ENCODE measurements at regions not wholly inside any gene's neighbourhood (a gene's known extent, or its start where the extent isn't known, plus 50 kb on each side); places are given as distances from the start of the nearest gene placed in this dataset.

DNA sequence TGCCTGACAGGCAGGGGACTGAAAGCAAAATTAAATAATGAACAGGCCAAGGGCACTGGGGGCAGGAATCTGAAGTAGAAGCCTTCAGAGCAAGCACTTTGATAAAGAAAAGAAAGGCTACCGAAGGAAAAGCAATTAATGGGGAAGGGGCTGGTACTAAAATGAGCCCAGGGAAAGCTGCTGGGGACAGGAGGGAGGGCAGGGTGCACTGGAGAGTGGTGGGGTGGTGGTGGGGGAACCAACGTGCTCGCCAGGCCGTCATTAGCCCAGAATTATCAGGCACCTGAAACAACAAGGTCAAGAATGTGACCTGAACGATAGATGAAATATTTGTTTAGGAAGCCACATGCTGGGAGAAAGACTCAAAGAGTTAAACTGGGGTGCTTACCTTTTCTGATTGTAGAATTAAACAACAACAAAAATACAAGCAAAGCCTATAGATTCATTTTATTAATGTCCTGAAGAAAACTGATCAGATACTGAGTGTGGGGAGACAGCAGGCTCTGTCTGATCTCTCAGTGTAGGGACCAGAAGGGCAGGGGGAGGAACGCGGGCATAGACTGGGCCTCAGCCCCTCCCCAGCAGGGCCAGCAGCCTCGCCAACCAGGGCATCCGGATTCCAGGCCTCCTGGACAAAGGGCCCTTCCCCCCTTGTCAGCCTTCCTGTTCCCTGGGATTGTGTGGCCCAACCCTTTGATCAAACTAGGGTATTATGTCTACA is 239.7 kb upstream of the KLF3 start:
- DNase-seq, result no peak

DNA sequence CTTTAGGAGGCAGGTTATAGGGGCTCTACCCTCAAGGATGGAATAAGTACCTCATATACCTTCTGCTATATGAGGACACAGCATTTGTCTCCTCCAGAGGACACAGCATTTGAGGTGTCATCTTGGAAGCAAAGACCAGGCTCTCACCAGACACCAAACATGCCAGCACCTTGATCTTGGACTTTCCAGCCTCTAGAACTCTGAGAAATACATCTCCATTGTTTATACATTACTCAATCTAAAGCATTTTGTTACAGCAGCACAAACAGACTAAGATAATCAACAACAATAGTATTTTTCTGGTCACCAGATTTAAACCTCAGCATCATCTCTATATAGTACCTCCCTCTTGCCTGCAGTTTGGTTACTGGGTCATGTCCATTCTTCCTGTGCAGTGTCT is 237.5 kb upstream of the KLF3 start:
- DNase-seq, result no peak

DNA sequence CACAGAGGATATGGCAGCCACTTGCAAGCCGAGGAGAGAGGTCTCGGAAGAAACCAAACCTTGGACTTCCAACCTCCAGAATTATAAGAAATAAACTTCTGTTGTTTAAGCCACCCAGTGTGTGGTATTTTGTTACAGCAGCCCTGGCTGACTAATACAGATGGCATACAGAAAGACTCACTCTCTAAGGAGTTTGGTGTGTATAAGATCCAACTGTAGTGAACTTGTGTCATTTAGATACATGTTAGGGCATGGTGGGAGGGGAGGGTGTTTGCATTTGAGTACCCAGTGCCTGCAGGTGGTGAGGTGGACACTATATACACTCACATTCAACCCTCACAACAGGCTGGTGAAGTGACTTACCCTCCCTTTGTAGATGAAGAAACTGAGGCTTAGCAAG is 233.2 kb upstream of the KLF3 start:
- no peak for DNase-seq

DNA sequence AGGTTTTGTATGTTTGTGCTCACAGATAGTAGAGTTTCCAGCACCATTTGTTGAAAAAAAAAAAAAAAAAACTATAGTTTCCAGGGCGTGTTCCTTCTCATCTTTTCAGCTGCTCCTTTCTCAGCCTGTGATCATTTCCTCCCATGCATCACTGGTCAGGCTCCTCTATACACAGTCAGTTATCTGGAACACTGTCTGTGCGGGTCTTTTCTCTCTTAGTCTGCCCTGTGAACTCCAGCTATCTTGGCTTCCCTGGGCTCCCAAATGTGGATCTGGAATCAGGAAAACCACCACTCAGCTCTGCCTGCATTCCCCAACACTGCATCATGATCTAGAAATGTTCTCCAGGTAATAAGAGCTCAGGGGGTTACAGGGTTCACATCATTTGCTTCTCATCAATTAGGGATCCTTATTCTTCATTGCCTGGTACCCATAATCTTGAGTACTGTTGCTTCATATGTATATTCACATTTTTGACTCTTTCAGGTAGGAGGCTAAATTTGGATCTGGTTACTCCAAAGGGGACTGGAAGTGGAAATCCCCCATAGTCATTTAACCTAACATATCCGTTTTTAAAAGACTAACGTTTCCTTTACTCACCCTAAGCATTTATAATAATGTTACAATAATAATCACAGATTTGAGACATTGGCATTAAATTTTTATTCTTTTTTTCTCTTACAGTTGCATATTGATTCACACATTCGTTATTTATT is 221.8 kb upstream of the KLF3 start:
- DNase-seq, result no peak

DNA sequence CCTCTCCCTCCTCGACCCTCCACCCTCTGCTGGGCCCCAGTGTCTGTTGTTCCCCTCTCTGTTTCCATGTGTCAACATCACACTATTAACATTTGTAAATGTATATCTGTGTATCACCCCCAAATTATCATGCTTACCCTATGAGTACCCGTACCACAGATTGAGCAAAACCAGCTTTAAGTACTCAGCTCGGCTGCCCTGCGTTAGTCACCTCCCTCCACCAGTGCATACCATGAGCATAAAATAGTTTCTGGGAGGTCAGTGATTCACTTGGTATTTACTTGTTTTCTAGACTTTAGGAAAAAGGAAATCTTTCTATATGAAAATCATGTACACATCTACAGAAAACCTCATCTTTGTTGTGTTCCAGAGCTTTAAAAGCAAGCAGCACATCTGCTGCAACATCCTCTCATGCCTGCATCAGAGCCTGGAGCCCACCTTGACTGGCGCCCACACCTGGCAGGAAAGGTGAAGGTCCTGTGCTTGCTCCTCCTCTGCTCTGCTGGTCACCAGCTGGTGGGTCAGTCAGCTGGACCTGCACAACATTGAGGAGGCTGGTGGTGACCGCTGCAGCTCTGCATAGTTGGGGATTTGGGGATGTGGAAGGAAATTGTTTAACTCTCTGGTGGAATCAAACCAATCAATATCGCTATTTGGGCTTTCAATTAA is 214.4 kb upstream of the KLF3 start:
- DNase-seq, result no peak

DNA sequence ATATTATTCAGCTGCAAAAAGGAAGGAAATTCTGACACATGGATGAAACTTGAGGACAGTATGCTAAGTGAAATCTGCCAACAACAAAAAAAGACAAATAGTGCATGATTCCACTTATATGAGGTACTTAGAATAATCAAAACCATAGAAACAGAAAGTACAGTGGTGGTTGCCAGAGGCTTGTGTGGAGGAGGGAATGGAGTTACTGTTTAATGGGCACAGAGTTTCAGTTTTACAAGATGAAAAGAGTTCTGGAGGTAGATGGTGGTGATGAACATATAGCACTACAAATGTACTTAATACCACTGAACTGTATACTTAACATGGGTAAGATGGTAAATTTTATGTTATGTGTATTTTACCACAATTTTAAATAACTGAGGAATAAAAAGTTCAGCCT is 212.0 kb upstream of the KLF3 start:
- DNase-seq, result no peak

DNA sequence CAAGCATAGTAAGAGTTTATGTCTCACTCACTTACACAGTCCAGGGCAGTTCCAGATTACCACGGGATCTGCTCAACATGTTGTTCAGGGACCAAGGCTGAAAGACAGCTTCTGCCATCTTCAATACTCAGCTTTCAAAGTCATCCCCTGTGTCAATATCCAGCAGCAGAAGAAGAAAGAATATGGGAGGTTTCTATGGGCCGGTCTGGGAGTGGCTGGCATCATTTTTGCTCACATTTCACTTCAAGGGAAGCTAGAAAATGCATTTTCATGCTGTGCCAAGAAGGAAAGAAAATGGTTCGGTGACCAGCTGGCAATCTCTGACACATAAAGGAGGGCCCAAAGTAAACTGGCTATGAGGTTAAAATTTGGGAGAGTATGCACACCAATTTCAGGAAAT is 211.5 kb upstream of the KLF3 start:
- DNase-seq, result no peak

DNA sequence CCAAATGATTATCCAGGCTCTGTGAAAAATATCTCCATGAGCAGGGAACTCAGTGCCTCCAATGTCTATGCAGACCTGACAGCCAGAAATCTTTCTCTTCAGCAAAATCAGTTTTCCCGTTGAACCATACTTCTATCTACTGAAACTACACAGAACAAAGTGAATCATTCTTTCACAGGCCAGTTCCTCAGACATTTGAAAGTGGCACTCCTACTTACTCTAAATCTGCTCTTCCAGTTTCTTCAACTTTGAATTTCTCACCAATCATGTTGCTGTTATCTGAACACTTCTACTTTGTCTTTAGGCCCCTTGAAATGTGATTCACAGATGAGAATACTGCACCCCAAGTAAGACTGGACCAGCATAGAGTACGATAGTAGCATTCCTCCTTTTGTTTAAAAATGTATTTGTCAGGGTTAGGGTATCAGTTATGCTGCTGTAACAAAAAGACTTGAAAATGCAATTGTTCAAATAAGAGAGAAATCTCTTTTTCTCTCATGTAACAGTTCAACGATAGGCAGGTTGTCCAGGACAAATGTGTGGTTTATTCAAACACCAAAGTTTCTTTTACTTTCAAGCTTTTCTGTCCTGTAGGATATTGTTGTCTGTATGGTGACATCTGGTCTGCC is 210.6 kb upstream of the KLF3 start:
- no peak for DNase-seq

DNA sequence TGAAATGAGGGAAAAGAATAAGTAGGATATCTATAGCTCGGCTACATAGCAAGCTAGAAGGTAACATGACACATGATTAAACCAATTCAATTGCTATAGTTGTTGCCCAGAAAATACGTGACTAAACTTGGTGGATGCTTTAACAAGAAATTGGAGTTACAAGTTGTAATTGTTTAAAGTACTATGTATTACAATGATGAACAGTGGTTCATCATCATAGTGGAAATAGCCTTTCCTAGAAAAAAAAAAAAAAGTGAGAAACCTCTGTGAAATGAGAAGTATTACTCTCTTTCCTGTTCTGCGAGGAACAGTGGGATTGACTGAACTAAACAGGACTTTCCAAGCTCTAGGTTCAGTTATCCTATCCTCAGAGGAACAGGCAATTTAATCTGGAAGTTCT is 209.7 kb upstream of the KLF3 start:
- no peak for DNase-seq

DNA sequence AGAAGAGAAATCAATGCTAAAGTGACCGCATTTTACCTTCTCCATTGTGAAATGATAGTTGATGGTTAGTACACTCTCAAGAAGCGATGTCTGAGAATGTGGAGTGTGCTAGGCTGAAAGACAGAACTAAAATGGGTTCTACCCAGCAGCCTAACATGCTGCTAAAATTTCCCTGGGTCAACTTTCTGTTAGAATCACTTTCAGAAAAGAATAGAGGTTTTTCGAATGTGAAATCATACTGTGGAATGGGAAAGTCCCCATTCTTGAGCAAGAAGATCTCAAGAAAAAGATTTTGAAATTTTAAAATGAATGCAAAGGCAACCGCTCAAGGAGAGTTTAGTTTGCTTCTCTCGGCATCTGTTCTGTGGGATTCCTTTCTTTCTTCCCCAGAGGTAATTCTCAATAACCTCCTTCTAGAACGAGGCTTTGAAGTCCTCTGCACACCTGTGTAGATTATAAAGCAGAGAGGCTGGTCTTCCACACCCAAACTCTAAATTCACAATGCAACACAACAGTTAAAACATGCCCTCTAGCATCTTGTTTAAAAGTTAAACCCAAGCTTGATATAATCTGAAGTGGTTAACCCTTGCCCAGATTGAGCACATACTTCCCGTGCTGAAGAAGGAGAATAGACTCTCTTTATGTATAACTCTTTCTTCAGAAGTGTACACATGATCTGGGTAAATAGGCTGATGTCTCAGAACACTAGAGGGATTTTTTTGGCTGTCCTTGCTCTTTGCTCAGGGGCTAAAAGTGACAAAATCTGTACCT is 208.7 kb upstream of the KLF3 start:
- DNase-seq, result no peak

DNA sequence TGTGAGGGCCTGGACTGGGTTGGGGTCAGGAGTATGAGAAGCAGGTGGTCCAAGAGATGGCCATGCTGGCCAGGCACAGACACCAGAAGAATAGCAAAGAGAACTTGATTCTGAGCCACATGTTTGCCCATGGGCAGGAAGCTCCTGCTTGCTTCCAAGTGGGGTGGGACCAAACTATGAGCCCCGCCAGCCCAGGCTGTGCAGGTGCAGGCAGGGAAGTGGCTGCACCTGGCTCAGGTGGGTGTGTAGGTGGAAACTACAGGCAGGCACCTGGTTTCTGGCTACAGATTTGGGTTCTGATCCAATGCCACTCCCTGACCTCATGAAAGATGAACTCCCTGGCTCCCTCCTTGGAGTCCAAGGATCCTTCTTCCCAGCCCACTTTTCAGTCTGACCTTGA is 207.9 kb upstream of the KLF3 start:
- no peak for DNase-seq

DNA sequence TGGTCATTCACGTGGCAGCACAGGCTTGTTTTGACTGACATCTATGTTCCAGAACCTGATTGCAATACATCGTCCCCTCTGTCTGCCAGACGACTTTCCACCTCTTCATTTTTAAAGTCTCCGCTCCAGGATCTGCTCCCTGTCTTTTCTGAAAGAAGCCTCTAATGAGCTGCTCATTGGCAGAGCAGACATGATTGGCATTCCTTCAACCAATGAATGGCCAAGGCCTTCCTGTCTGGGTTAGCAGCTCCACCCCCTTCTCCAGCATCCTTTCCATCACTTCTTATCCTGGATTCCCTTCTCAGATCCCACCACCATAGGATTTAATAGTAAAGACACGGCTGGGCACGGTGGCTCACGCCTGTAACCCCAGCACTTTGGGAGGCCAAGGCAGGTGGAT is 202.7 kb upstream of the KLF3 start:
- no peak for DNase-seq

DNA sequence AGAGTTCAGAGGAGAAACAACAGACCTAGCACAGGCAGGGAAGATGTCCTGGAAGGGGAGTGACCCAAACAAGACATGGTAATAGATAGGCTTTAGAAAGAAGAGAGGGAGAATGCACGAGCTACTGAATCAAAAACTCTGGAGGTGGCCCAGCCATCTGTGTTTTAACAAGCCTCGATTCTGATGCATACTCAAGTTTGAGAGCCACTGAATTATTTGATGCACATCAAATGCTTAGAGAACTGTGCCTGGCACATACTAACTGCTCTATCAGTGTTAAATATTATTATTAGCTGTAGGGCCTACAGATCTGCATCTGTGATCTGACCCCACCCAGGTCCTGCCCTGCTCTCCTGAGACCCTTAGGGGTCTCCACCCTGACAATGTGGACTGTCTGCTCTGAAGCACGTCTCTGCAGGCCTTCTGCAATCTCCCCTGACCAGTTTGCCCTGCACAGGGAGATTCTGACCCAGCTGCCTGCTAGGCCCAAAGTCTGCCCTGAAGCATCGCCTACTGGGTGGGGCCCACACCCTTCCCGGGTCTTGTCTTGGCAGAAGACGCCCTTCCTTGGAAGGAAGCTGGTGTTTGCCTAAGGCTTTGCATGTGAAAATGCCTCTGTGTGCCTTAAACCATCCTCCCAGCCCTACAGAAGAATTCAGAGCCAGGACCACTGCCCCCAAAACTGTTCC is 201.5 kb upstream of the KLF3 start:
- DNase-seq, result no peak

DNA sequence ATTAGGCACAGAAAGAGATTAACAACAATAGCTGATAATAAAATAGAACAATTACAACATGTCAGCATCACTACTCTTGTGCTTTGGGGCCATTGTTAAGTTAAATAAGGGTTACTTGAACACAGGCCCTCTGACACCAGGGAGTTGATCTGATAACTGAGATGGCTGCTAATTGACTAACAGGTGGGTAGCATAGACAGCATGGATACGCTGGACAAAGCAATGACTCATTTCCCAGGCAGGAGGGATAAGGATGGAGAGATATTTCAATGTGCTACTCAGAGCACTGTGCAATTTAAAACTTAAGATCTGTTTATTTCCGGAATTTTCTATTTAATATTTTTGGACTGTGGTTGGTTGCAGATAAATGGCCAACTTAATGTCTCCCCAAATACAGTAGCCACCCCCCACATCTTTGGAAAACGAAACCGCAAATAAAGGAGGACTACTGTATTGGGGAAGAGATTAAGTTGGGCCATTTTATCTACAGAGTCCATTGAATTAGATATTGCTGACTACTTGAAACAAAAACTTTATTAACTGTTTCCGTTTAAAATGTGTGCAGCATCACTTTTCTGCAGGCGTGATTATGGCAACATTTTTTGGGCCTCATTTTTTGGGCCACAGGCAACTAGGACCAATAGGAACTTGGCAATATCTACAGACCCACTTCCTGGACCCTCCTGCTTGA is 200.6 kb upstream of the KLF3 start:
- DNase-seq, result no peak

DNA sequence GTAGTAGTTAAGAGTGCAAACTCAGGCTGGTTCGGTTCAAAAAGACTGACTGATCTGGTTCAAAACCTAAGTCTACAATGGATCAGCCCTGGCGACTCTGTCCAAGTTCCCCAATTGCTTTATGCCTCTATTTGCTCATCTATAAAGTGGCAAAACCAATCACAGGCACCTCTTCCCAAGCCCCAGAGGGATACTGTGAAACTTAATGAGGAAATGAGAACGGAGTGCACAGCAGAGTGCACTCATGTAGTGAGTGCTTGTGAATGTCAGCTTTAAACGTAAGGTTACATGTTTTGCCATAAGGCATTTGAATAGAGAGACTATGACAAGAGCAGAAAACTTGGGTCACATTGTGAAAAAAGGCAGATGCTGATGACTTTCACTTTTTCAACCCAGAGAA is 199.7 kb upstream of the KLF3 start:
- no peak for DNase-seq

DNA sequence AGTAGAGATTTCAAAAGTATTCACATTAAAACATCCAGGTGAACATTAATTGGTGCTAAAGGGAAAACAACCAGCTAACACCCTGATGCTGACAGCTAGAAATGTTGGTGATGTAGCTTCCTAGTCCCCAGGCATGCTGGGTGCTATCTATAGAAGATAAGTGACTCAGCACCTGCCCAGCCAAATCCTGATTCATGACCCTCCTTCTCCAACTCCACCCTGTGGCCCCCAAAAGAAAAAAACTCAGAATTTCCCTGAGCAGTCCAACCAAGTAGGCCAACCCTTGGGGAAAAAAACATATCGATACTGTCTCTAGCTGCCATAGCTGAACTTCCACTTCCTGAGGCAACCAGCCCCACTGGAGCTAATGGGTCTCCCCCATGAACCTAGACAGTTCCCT is 197.6 kb upstream of the KLF3 start:
- DNase-seq, result no peak

DNA sequence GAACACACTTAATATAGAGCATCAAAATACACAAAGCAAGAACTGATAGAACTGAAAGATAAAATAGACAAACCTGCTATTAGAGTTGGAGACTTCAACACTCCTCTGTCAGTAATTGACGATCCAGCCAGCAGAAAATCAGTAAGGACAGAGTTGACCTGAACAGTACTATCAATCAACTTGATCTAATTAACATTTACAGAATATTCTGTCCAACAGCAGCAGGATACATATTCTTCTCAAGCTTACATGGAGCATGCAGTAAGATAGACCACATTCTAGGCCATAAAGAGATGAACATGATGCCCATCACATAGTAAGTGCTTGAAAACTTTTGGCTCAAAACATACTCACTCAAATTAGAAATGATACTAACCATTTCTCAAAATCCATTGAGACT is 196.7 kb upstream of the KLF3 start:
- no peak for DNase-seq

DNA sequence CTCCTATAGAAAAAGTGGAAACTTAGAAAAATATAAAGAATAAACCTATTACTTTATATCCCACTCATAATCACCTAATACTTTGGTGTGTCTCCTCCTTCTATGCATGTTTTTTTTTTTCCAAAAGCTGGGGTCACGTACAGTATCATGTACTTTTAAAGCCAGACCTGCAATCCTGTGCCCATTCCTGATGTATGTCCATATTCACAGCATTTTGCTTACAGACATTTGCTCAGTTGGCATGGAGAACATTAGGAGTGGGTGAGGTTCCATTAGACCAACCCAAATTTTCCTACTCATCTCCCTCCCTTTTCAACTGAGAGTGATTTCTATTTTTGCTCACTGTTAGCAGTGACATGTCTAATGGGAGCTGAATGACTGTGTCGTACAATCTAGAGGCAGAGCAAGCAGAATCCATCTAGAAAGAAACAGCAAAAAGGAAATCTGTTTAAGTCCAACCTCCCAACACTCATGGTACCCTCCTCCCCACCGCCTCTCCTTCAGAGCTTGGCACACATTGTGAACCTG is 195.6 kb upstream of the KLF3 start:
- no peak for DNase-seq

DNA sequence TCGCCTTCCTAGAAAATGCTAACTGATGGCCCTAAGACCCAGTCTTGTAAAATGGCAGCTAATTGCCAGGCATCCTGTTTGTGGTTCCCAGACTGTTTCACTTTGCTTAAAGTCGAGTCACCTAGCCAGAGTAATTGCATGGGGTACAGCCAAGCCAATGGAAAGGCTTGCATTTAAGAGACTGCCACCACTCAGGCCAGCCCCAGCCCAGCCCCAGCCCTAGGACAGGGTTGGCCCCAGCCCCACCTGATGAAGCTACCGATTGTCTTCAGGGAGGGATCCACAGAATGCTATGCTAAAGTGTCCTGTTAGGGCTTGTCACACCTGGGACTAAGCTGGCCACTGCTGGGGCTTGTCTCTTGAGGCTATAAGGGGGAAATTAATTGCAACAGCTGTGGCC is 194.6 kb upstream of the KLF3 start:
- DNase-seq, result no peak

DNA sequence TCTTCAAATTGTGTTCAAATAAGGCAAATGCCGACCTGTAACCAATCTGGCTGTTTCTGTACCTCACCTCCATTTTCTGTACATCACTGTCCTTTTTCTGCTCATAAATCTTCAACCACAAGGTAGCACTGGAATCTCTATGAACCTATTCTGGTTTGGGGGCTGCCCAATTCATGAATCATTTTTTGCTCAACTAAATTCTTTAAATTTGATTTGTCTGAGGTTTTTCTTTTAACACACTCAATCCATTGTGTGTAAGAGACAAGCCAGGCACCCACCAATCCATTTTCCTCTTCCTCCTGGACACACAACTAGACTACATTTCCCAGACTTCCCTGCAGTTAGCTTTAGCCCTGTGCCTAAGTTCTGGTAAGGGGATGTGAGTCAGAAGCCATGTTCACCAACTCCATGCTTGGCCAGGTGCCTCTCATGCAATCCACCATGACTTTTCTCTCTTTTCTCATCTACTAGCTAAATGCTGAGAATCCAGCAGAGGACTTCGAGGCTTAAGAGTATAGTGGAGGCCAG is 193.2 kb upstream of the KLF3 start:
- DNase-seq, result no peak

DNA sequence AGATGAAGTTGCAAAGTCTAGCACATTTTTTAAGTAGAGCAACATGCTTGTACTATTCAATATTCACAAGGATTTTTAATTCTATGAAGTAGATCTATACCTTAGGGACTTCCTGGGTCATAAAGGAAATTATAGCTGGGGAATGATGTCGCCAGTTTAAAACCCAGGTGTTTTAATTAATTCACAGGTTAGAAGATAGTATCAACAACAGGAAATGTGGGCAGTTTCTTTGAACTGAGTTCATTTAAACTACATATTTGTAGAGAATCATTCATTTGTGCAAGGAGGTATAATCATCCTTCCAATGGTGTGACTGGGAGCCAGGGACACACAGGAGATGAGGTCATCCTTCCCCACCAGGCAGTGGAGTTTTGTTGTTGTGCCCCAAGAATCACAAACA is 181.3 kb upstream of the KLF3 start:
- DNase-seq, result no peak
